Right atrium auricular region (tissue), 2 donors: ENCODE measurements at regions not wholly inside any gene's neighbourhood (a gene's known extent, or its start where the extent isn't known, plus 50 kb on each side); places are given as distances from the start of the nearest gene placed in this dataset.
A peak's percentile ranks its signal among the peaks of the same experiment; 100 is the strongest.

Experiments used
- DNase-seq: peaks from one replicate; pipeline ENCODE4 v3.0.0-alpha.2; 2019; ENCODE audit warnings: low spot score
- H3K27ac ChIP-seq, 2 donors: fragments of 200-600 bp; sonication (generic); 1 replicate in 1 of 2; 2 replicates in 1 of 2; pipeline ENCODE4 v1.5.1; 2016 to 2019
- H3K27me3 ChIP-seq, 2 donors: fragments of 200-600 bp; sonication (generic); one replicate each; pipeline versions ENCODE4 v1.5.1 to v1.6.0; 2017 to 2019
- H3K36me3 ChIP-seq: fragments of 200-600 bp; sonication (generic); one replicate; pipeline ENCODE4 v1.5.1; 2016
- H3K4me1 ChIP-seq, 2 donors: fragments of 200-600 bp; sonication (generic); one replicate each; pipeline versions ENCODE4 v1.5.1 to v1.6.0; 2017 to 2019
- H3K4me3 ChIP-seq, 2 donors: fragments of 200-600 bp; sonication (generic); 1 replicate in 1 of 2; 2 replicates in 1 of 2; pipeline ENCODE4 v1.5.1; 2017 to 2019; ENCODE audit warnings: mild to moderate bottlenecking in 1 of 2, moderate library complexity in 1 of 2
- H3K9me3 ChIP-seq, 2 donors: fragments of 200-600 bp; sonication (generic); one replicate each; pipeline ENCODE4 v1.5.1; 2019
- CTCF ChIP-seq, 2 donors: fragments of 200-600 bp; sonication (generic); IDR thresholded peaks; one replicate each; pipeline ENCODE4 v1.5.1; 2019; ENCODE audit warnings: antibody characterized with exemption in 2 of 2

DNA sequence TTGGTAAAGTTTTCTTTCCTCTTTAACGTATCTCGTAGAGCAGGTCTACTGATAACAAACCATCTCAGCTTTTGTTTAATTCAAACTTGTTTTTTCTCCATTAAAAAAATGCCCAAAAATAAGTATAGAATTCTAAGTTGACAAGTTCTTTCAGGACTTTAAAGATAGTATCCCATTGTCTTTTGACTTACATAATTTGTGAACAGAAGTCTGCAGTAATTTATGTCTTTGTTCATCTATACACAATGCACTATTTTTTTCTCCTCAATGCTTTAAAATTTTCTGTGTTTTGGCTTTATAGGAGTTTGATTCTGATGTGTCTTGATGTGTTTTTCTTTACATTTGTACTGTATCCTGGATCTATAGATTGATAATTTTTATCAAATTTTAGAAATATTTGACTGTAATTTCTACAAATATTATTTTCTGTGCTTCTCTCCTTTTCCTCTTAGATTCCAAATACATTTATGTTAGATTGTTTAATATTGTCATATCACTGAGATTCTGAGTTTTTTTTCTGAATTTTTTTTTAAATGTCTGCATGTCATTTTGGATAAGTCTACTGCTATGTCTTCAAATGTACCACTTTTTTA is 143.3 kb downstream of the FTCDNL1 start:
- Histone ChIP-seq H3K9me3 (peaks cover 0 to 15% of the 10 kb centered on the region in 2 donors), H3K36me3 (no peaks in the 10 kb centered on the region), H3K4me3 (no peak overlapping the region), H3K4me1 (no peaks in the 10 kb centered on the region), H3K27ac (no peak overlapping the region), H3K27me3 (no peaks in the 10 kb centered on the region)
- TF ChIP-seq CTCF (IDR thresholded peaks at IDR 0.05): no peak
- DNase-seq: no peak

GRCh38 chr2:199705538-199705937 is 145.5 kb downstream of the FTCDNL1 start:
- no peak for TF ChIP-seq CTCF (IDR thresholded peaks at IDR 0.05)
- Histone ChIP-seq H3K27ac (no peak overlapping the region), H3K4me1 (no peaks in the 10 kb centered on the region), H3K36me3 (no peaks in the 10 kb centered on the region), H3K4me3 (no peak overlapping the region), H3K9me3 (peaks cover 0 to 15% of the 10 kb centered on the region in 2 donors), H3K27me3 (no peaks in the 10 kb centered on the region)
- DNase-seq: no peak

DNA sequence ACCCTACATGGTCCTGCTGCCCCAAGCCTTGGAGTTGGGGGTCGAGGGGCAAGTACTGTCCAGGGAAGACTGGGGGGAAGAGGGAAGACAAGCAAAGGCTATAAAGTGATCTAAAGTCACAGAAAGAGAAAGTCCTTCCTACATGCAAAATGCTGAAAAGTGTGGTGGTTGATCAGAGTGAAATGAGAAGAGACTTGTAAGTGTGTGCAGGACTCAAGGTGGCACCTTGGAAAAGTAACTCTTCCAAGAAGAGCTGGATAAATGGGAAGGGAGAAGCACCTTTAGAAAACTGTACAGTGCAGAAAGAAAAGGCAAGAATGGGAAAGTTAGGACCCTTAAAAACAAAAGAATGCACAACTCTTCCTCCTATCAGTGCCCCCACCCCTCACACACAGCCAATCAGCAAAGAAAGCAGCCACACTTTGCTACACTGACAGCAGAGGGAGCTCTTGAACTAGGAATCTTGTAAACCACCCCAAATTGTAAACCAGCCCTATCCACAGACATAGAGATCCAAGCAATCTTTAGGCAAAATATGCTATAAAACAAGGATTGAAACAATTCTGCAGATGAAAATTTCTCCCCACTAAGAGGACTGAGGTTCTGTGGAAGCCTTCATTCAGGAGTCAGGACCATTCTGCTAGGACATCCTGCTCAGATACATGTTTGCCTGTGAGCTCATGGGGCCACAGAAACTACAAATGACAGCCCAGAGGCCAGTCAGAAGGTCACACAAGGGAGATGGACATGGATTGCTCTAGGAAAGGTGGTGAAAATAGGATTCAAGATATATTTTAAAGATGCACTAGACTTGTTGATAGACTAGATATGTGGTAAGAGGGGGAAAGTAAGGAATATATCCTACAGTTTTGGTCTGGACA is 146.4 kb downstream of the FTCDNL1 start:
- TF ChIP-seq CTCF (IDR thresholded peaks at IDR 0.05): peak in 1 of 2 donors; percentile 54
- Histone ChIP-seq H3K9me3 (peaks cover 0 to 15% of the 10 kb centered on the region in 2 donors), H3K27me3 (no peaks in the 10 kb centered on the region), H3K4me1 (no peaks in the 10 kb centered on the region), H3K4me3 (no peak overlapping the region), H3K27ac (no peak overlapping the region), H3K36me3 (no peaks in the 10 kb centered on the region)
- no peak for DNase-seq

- no peaks in the 10 kb centered on the region for H3K4me1 ChIP-seq
- no peaks in the 10 kb centered on the region for H3K27me3 ChIP-seq
- no peak overlapping the region for H3K4me3 ChIP-seq
- TF ChIP-seq CTCF (IDR thresholded peaks at IDR 0.05): no peak
- peaks cover 0 to 14% of the 10 kb centered on the region in 2 donors for H3K9me3 ChIP-seq
- H3K36me3 ChIP-seq: no peaks in the 10 kb centered on the region
- no peak for DNase-seq
- no peak overlapping the region for H3K27ac ChIP-seq
Measured at GRCh38 chr2:199703199-199703598, 147.8 kb downstream of the FTCDNL1 start.

DNA sequence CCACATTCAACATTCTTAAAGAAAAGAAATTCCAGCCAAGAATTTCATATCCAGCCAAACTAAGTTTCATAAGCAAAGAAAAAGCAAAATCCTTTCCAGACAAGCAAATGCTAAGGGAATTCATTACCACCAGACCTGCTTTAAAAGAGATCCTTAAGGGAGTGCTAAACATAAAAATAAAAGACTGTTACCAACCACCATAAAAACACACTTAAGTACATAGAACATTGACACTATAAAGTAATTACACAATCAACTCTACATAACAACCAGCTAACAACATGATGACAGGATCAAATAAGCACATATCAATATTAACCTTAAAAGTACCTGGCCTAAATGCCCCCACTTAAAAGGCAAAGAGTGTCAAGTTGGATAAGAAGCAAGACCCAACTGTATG is 153.5 kb downstream of the FTCDNL1 start:
- H3K4me3 ChIP-seq: no peak overlapping the region
- no peak for DNase-seq
- no peaks in the 10 kb centered on the region for H3K36me3 ChIP-seq
- no peak overlapping the region for H3K27ac ChIP-seq
- H3K4me1 ChIP-seq: no peaks in the 10 kb centered on the region
- no peaks in the 10 kb centered on the region for H3K27me3 ChIP-seq
- no peaks in the 10 kb centered on the region for H3K9me3 ChIP-seq
- TF ChIP-seq CTCF (IDR thresholded peaks at IDR 0.05): no peak
